Ectodermal cell (in vitro differentiated cells): ENCODE measurements at regions not wholly inside any gene's neighbourhood (a gene's known extent, or its start where the extent isn't known, plus 50 kb on each side); places are given as distances from the start of the nearest gene placed in this dataset.
"Not testable (repeated sequence)": the region's sequence is repeated elsewhere in the genome, so short reads cannot be mapped to it uniquely, and the experiment has no call there.

ENCODE experiments used
- H3K27ac ChIP-seq: 2 replicates; pipeline ENCODE4 v1.7.0; 2013; ENCODE audit warnings: mild to moderate bottlenecking, low read depth, low read length; ENCODE audit not compliant: insufficient read depth, poor library complexity, severe bottlenecking
- H3K27me3 ChIP-seq: 2 replicates; pipeline ENCODE4 v1.7.0; 2013; ENCODE audit warnings: mild to moderate bottlenecking, low read length; ENCODE audit not compliant: insufficient read depth, control insufficient read depth, poor library complexity, severe bottlenecking
- H3K36me3 ChIP-seq: one replicate; pipeline ENCODE4 v1.7.0; 2013; ENCODE audit warnings: low read length; ENCODE audit not compliant: control insufficient read depth, insufficient read depth
- H3K4me1 ChIP-seq: one replicate; pipeline ENCODE4 v1.7.0; 2013; ENCODE audit warnings: low read length; ENCODE audit not compliant: control insufficient read depth, insufficient read depth
- H3K4me3 ChIP-seq: 2 replicates; pipeline ENCODE4 v1.7.0; 2013; ENCODE audit warnings: low read depth, low read length, control low read depth; ENCODE audit not compliant: insufficient read depth
- H3K9me3 ChIP-seq: 2 replicates; pipeline ENCODE4 v1.7.0; 2013; ENCODE audit warnings: mild to moderate bottlenecking, low read length, moderate library complexity; ENCODE audit not compliant: control insufficient read depth
- WGBS, 2 experiments: methylation state at CpG; one replicate each; pipeline ENCODE4 v1.1.7; 2013; ENCODE audit warnings: missing lambda C conversion rate in 2 of 2; 5-methylcytosine and 5-hydroxymethylcytosine counted together

DNA sequence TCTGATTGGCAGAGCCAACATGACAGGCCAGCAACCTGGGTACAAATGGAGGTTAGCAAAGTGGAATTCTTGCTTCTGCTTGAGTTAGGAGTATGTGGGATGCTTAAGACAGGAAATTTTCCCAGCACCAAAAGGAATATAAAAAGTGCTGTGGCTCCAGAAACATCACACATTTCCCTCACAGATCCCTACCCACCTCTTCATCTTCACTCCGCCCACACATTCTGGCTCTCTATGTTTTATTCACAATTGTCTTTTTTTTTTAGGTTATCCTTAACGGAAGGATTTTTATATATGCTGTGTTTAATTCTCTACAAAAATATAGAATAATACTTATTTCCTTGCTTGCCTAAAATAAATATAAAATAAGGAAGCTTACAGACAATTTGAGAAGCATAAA is 563.3 kb upstream of the HS3ST5 start:
- H3K4me1 ChIP-seq, result no peaks in the 10 kb centered on the region
- no peak overlapping the region for H3K27ac ChIP-seq
- H3K27me3 ChIP-seq, result no peaks in the 10 kb centered on the region
- H3K9me3 ChIP-seq, result no peaks in the 10 kb centered on the region
- WGBS, 2 experiments, result 90 to 100% methylated on average over 1 of the region's 2 CpGs
- H3K4me3 ChIP-seq, result no peak overlapping the region
- H3K36me3 ChIP-seq, result no peaks in the 10 kb centered on the region

DNA sequence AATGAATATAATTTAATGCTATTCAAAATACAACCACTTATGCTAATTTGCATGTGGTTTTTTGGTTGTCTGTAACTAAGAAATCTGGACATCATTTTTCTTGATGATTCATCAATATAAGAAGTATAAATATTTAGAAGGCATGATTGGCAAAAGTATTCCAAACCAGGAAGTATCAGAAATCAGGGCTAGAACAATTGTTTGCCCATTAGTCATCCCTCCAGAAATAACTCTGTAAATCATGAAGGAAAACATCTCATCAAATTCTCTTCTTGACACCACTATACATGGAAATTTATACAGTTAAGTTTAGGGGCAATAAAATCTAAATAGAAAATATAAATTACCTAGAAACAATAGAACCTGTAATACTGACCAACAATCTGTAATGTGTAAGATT is 554.7 kb upstream of the HS3ST5 start:
- Histone ChIP-seq H3K27me3 (no peaks in the 10 kb centered on the region), H3K4me3 (no peak overlapping the region), H3K27ac (no peak overlapping the region), H3K9me3 (no peaks in the 10 kb centered on the region), H3K36me3 (no peaks in the 10 kb centered on the region), H3K4me1 (no peaks in the 10 kb centered on the region)

DNA sequence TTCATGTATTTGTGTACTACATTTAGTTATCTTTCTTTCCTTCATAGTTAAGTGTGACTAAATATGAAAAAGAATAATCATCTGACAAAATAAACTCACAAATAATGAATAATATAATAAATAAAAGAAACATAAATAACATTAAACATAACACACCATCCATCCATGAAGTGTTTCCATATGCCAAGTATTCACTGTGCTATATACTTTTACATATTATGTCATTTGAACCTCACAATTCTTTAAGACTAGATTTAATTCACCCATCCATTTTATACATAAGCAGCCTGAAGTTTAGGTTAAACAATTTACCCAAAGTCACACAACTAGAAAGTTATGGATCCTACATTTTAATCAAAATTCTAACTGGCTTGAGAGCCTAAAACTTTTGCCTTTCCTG is 549.4 kb upstream of the HS3ST5 start:
- no peaks in the 10 kb centered on the region for H3K27me3 ChIP-seq
- H3K27ac ChIP-seq, result no peak overlapping the region
- no peaks in the 10 kb centered on the region for H3K9me3 ChIP-seq
- H3K4me1 ChIP-seq, result no peaks in the 10 kb centered on the region
- no peak overlapping the region for H3K4me3 ChIP-seq
- no peaks in the 10 kb centered on the region for H3K36me3 ChIP-seq

DNA sequence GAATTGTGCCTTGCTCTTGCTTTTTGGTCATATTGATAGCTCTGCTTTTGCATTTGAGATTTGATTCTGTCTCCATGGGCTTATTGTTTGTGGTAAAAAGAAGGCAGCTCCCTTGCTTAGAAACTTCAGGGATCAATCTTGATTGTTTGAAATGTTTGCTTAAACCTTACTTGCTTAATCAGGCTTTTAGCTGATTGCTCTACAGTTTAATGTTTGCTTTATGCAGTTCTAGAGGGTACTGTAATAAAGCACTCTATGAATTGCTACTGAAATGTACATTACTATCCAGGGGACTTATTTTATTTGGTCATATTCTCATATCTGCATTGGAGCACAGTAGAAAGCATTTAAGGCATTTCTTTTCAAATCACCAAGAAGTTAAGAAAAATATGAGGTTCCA is 545.4 kb upstream of the HS3ST5 start:
- no peak overlapping the region for H3K4me3 ChIP-seq
- H3K27ac ChIP-seq, result no peak overlapping the region
- no peaks in the 10 kb centered on the region for H3K27me3 ChIP-seq
- no peaks in the 10 kb centered on the region for H3K4me1 ChIP-seq
- no peaks in the 10 kb centered on the region for H3K36me3 ChIP-seq
- H3K9me3 ChIP-seq, result no peaks in the 10 kb centered on the region

DNA sequence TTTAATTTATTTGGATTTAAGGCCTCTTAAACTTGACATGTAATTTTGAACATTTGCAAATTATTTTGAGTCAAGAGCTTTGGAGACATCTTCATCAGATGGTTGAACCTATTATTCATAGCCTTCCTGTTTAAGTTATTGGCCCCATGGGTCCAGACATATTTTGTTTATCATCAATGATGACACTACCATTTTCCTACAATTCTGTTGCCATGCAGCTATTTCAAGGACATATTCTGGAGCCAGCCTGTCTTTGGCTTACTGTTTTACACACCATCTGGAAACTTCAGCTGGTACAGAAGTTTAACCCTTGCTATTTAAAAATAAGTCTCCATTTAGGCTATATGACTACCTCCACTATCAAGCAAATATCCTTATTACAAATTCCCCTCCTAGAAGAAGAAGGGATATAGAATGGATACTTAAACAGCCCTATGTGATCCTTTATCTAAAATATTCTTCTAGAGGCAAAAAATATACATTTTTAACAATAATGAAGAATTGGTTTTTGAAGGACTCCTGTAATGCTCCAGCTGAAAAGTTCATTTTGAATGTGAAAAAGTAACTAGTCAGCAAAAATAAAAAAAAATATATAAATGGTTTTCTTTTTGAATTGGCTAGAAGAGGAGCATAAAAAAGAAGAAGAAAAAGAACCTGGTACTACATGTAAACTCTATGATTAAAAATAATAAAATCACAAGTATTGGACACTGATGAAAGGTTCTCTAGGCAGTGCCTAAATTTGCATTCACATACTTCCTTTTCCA is 544.0 kb upstream of the HS3ST5 start:
- Histone ChIP-seq H3K9me3 (no peaks in the 10 kb centered on the region), H3K36me3 (no peaks in the 10 kb centered on the region), H3K27me3 (no peaks in the 10 kb centered on the region), H3K4me3 (no peak overlapping the region), H3K4me1 (no peaks in the 10 kb centered on the region), H3K27ac (no peak overlapping the region)

DNA sequence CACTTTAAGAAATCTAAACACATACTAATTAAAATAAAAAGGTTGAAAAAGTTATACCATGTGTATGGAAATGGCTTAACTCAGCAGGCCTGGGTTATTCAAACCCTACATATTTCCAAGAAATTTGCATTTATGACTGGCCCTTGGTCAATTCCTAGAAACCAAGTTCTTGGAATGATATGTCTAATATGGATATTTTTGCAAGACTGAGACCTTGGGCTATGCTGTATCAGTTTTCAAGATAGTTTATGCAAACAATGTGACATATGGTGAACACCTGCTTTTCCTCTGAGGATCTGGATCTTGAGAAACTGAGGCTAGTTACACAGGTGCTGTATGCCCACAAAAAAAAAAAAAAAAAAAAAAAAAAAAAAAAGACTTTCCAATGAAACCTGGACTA is 536.9 kb upstream of the HS3ST5 start:
- Histone ChIP-seq H3K4me3 (no peak overlapping the region), H3K9me3 (no peaks in the 10 kb centered on the region), H3K27me3 (no peaks in the 10 kb centered on the region), H3K27ac (no peak overlapping the region), H3K4me1 (no peaks in the 10 kb centered on the region), H3K36me3 (no peaks in the 10 kb centered on the region)

DNA sequence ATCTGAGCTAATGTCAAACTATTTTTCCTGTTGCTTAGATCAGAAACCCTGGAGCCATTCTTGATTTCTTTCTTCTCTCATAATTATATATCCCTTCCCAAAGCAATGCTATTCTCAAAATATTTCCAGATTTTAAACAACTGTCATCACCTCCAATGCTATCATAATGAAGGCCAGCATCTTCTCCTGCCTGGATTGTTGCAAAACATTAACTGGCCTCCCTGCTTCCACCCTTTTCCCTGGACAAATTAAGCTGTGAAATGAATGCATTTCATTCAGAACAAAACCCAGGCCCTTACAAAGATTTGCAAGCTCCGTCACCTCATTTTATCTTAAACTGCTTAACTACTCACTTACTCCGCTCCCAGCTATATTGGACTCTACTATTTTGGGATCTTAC is 535.3 kb upstream of the HS3ST5 start:
- WGBS, 2 experiments, result 92 to 93% methylated on average over 2 of the region's 2 CpGs
- Histone ChIP-seq H3K27me3 (no peaks in the 10 kb centered on the region), H3K4me3 (no peak overlapping the region), H3K36me3 (no peaks in the 10 kb centered on the region), H3K9me3 (no peaks in the 10 kb centered on the region), H3K4me1 (no peaks in the 10 kb centered on the region), H3K27ac (no peak overlapping the region)

DNA sequence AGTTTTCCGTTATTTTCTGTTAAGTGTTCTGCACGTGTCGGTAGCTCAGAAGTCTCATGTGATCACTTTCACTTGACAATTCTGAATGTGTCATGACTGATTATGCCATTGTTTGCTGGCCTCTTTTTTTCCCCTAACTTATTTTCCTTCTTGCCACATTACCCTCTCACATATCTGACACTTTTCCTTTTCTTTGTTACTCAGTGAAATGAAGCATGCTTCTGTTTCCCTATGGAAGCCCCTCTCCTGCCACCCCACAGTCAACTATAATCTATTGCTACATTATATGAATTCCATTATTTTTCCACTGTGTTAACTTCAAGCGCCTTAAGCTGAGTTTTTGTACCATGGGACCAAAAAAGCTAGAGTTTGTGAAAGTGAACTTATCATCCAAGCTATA is 531.6 kb upstream of the HS3ST5 start:
- H3K9me3 ChIP-seq, result no peaks in the 10 kb centered on the region
- H3K36me3 ChIP-seq, result no peaks in the 10 kb centered on the region
- H3K4me3 ChIP-seq, result no peak overlapping the region
- 93 to 97% methylated on average over 3 to 4 of the region's 4 CpGs for WGBS, 2 experiments
- H3K4me1 ChIP-seq, result no peaks in the 10 kb centered on the region
- H3K27me3 ChIP-seq, result no peaks in the 10 kb centered on the region
- H3K27ac ChIP-seq, result no peak overlapping the region

DNA sequence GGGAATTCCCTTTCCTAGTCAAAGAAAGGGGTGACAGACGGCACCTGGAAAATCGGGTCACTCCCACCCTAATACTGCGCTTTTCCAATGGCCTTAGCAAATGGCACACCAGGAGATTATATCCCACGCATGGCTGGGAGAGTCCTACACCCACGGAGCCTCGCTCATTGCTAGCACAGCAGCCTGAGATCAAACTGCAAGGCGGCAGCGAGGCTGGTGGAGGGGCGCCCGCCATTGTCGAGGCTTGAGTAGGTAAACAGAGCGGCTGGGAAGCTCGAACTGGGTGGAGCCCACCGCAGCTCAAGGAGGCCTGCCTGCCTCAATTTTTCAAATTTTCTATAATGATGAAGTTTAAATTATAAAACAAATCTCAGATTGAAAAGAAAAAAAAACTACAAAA is 522.7 kb upstream of the HS3ST5 start:
- H3K9me3 ChIP-seq, H3K4me3 ChIP-seq, H3K36me3 ChIP-seq, H3K27ac ChIP-seq, H3K27me3 ChIP-seq, H3K4me1 ChIP-seq: not testable (repeated sequence)
- 94 to 99% methylated on average over 13 to 14 of the region's 14 CpGs for WGBS, 2 experiments

DNA sequence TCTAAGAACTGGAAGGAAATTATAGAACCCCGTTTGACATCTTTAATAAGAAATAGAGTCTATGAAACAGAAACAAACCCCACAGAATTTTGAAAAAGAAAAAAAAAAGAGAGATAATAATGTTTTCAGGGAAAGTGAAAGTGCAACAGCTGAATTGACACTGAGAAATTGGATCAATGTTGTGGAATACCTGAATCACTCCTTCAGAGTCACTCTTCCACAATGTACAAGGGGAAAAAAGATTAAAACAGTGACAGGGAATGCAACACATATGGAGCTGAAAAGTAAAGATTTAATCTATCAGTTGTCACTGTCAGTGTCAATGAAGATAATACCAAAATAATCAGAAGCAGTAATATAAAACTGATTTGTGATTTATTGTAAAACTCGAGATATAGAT is 520.8 kb upstream of the HS3ST5 start:
- no peaks in the 10 kb centered on the region for H3K36me3 ChIP-seq
- no peaks in the 10 kb centered on the region for H3K27me3 ChIP-seq
- no CpG with 5 or more reads among the region's 2 CpGs for WGBS, 2 experiments
- no peak overlapping the region for H3K27ac ChIP-seq
- H3K9me3 ChIP-seq, result no peaks in the 10 kb centered on the region
- no peaks in the 10 kb centered on the region for H3K4me1 ChIP-seq
- no peak overlapping the region for H3K4me3 ChIP-seq

DNA sequence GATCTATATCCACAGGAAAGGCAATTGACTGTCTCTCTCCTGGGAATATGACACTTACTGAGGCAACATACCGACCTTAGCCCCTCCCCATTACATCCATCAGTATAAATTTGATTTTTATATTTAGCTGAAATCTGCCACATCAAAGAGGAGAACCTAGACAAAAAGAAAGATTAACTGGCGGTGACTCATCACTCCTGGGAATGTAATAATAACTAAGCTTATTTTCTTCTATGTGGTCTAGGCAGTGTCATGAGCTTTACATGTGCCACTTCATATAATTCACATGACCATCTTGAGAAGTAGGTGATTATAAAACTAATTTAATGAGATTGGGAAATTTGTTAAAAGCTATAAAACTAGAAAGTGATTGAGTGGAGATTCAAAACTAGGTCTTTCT is 520.0 kb upstream of the HS3ST5 start:
- H3K4me1 ChIP-seq, result no peaks in the 10 kb centered on the region
- H3K27me3 ChIP-seq, result no peaks in the 10 kb centered on the region
- no peak overlapping the region for H3K27ac ChIP-seq
- WGBS, 2 experiments, result 83 to 92% methylated on average over 1 to 2 of the region's 2 CpGs
- no peaks in the 10 kb centered on the region for H3K36me3 ChIP-seq
- H3K4me3 ChIP-seq, result no peak overlapping the region
- no peaks in the 10 kb centered on the region for H3K9me3 ChIP-seq
